HUES48 (cell line): ENCODE measurements at regions not wholly inside any gene's neighbourhood (a gene's known extent, or its start where the extent isn't known, plus 50 kb on each side); places are given as distances from the start of the nearest gene placed in this dataset.
A peak's percentile ranks its signal among the peaks of the same experiment; 100 is the strongest.

Experiments used
- H3K27ac ChIP-seq: one replicate; pipeline ENCODE4 v1.7.0; 2013; ENCODE audit warnings: low read depth, low read length, inconsistent platforms
- H3K27me3 ChIP-seq: 2 replicates; pipeline ENCODE4 v1.6.1; 2013; ENCODE audit warnings: mild to moderate bottlenecking, low read length; ENCODE audit not compliant: control insufficient read depth, insufficient read depth
- H3K36me3 ChIP-seq: 2 replicates; pipeline ENCODE4 v1.6.1; 2013; ENCODE audit warnings: low read length; ENCODE audit not compliant: control insufficient read depth, insufficient read depth
- H3K4me1 ChIP-seq: 2 replicates; pipeline ENCODE4 v1.6.1; 2013; ENCODE audit warnings: mild to moderate bottlenecking, low read length; ENCODE audit not compliant: control insufficient read depth, insufficient read depth
- H3K4me3 ChIP-seq: 2 replicates; pipeline ENCODE4 v1.5.1; 2013; ENCODE audit warnings: mild to moderate bottlenecking, low read depth, low read length
- H3K9ac ChIP-seq: 2 replicates; pipeline ENCODE4 v1.6.1; 2013; ENCODE audit warnings: mild to moderate bottlenecking, low read depth, low read length, moderate library complexity
- H3K9me3 ChIP-seq: 2 replicates; pipeline ENCODE4 v1.6.1; 2013; ENCODE audit warnings: low read length; ENCODE audit not compliant: control insufficient read depth, insufficient read depth

GRCh38 chr2:71277536-71278103, 50.7 kb upstream of the PAIP2B start:
- H3K27ac ChIP-seq, result peak overlapping the region; percentile 15
- H3K27me3 ChIP-seq, result peaks cover 25% of the 10 kb centered on the region
- H3K9ac ChIP-seq, result no peak overlapping the region
- peak overlapping the region; percentile 62 for H3K4me3 ChIP-seq
- peaks cover 49% of the 10 kb centered on the region for H3K4me1 ChIP-seq
- no peaks in the 10 kb centered on the region for H3K36me3 ChIP-seq
- no peaks in the 10 kb centered on the region for H3K9me3 ChIP-seq

- Histone ChIP-seq H3K4me3 (peak overlapping the region; percentile 62), H3K36me3 (no peaks in the 10 kb centered on the region), H3K27me3 (peaks cover 25% of the 10 kb centered on the region), H3K27ac (no peak overlapping the region), H3K9me3 (no peaks in the 10 kb centered on the region), H3K9ac (no peak overlapping the region), H3K4me1 (peaks cover 44% of the 10 kb centered on the region)
Measured at GRCh38 chr2:71277147-71277475, 50.2 kb upstream of the PAIP2B start.

GRCh38 chr2:71276311-71277146, 49.6 kb upstream of the PAIP2B start:
- H3K4me1 ChIP-seq, result peaks cover 39% of the 10 kb centered on the region
- no peak overlapping the region for H3K9ac ChIP-seq
- H3K9me3 ChIP-seq, result no peaks in the 10 kb centered on the region
- H3K27me3 ChIP-seq, result peaks cover 25% of the 10 kb centered on the region
- H3K4me3 ChIP-seq, result peak overlapping the region; percentile 62
- H3K27ac ChIP-seq, result no peak overlapping the region
- H3K36me3 ChIP-seq, result no peaks in the 10 kb centered on the region
